GM21528 (cell line): ENCODE measurements at regions not wholly inside any gene's neighbourhood (a gene's known extent, or its start where the extent isn't known, plus 50 kb on each side); places are given as distances from the start of the nearest gene placed in this dataset.

Experiments used
- ATAC-seq: cut with Tn5 transposase; IDR thresholded peaks from one replicate; pipeline ENCODE4 v1.9.1; 2021; ENCODE audit warnings: mild to moderate bottlenecking, moderate library complexity; ENCODE audit not compliant: unreplicated experiment, low FRiP score

DNA sequence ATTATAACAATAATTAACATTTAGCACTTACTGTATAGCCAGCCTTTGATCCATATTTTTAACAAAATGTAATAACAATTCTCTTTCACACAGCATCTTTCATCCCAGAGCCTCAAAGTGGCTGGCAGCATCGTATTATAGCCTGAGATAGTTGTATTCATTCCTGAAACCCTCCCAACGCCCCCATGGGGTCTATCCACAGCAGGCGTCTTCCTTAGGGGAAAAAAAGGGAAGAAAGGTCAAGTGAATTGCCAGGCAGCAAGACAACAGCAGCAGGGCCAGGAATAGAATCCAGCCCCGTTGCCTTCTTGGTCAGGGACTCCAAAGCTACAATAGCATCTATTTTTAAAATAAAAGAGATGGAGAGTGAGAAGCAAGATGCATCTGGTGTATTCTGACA, 424.4 kb upstream of the ID2 start:
- ATAC-seq = no peak

DNA sequence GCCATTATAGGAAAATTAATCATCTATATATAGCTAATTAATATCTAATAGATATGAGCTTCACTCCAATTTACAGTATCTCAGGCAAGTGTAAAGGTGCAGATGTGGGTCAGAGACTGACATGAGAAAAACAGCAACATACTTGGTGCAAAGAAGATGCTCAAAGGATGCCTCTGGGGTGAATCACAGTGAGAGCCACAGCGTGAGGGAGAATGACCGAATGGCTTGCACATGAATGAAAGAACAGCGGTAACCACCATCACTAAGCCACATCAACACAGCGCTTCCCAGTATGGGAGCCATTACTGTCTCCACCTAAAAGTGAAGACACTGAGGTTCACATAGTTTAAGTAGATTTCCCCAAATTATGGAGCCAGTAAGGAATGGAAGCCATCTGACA, 423.4 kb upstream of the ID2 start:
- ATAC-seq = no peak

DNA sequence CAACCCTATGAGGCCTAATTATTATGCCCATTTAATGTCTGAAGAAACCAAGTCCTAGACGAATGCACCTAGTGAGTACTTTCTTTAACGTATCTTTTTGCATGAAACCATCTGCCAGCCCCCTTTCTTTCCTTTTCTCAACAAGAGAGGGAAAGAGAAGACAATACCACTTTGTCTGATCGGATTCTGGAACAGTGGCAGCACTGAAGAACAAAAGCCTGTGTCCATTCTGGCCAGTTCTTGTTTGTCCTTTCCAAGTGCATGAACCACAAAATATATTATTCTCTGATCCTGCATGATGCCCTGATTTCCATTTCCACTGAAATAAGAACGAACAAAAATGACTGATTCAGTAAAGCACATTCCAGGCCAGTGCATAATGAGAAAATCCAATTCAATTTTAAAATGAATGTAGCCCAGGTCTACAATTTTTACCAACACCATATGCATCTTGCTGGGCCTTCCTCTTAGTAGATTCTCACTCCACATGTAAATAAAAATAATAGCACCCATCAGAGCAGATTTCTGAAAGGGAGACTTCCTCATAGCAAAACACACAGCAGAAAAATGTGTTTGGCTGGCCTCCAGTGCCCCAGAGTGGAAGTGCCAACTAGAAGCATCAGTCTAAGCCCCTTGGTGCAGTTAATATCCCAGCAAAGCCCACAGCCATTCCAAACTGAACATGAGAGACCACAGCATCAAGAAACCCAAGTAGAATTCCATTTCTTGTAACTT, 422.6 kb upstream of the ID2 start:
- no peak for ATAC-seq

DNA sequence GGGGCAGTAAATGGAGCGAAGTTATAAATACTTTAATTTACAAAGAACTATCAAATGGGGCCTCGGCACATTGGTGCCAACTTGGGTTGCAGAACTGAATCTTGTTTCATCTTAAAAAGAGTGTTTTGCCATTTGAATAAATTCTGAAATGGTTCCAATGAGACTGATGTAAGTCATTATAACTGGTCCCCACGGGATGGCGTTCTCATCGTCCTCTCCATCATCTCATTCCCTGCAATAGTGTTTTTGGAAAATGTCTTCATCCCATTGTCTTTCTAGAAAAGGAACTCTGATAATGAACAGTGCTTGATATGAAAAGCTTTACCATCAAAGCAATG, 422.0 kb upstream of the ID2 start:
- ATAC-seq = no peak

DNA sequence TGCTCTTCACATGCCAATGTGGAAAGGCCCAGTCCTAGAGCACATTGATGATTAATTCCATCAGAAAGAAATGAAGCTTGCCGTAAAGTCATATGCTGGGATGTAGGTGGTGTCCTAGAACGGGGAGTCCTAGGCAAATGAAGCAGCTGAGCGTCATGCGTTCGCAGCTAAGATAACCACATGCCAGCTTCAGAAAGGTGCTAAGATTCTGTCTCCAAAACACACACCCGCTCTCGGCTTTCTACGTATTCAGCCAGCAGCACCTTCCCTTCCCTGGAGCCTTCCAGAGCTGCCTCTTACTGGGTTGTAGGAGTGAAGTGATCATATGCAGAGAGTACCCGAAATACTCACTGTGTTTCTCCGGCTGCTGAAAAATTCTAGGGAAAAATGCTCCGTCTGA, 421.6 kb upstream of the ID2 start:
- no peak for ATAC-seq

DNA sequence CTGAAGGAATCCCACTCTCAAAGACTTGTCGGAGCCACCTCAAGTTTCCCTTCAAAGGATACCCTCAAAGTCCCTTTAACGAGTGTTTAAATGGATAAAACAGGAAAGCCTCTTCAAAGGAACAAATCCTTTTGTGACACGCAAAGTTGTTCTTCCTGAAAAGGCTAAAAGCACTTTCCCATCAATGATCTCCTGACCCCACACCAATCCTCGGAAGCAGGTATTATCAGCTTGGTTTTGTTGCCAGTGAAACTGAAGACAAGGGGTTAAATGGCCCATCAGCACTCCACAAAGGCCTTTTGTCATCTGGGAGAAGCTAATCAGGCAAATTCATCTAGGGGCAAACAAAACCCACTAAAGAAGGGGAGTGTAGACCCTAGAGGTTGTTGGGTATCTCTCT, 418.0 kb upstream of the ID2 start:
- ATAC-seq = no peak

DNA sequence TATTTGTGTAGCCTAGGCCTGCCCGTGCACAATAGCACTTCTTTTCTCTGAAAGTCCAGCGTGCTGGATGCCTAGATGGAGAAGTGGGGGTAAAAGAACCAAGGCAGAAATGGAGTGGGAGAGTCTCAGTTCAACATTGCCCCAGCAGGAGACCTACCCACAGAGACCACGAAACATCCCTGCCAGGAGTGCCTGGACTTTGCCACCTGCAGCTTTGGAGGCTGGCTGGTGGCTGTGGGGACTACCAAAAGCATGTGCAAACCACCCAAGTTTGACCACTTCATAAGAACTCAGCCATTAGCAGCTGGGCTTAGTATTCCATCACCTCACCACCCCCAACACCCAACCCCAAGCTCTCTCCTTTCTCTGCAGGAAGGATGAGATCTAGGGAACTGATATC, 416.9 kb upstream of the ID2 start:
- no peak for ATAC-seq

DNA sequence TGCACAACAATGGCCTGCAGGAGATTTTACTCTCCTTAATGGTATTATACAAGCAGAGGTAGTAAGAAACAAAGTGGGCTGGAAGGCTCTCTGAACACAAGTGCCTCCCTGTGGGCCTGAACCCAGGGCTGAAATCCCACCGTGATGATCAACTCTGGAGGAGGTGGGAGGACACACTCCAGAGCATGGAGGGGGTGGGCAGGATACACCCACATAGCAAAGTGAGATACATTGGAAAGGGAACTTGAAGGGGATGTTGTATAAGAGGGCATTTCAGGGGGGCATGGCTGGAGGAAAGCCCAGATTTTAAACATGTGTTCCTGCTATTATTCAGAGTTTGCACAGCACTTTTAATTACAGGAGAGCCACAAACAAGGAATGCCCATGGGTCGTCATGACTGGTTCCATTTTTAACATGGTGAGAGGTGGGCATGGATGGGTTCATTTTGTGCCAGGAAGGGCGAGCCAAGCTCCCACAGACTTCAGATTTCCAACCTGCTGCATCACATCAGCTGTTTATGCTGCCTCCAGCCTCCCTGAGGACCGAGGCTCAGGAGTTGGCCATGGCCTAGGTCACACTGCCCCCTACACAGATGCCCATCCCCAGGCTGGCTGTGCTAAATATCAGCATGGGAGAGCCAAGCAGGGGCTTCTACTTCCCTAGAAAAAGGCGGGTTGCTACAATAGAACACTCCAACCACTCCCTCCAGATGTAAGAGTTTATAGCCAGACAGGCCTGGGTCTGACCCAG, 416.2 kb upstream of the ID2 start:
- ATAC-seq = no peak

DNA sequence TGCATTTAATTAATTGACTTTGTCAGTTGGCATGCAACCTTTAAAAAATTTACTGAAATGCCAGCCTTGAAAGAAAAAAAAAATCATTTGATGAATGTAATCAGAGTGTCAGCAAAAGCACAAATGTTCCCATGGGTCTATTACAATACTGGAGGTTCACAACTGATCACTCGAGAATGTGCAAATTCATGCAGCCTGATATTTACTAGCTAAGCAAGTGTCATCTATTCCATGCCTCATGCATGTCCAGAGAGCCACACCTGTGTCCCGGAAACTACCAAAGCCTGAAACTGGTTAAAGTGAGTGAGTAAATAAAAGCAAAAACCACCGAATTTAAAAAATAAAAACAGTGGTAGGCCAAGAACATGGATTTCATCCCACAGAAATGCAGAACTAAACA, 415.3 kb upstream of the ID2 start:
- ATAC-seq = no peak

DNA sequence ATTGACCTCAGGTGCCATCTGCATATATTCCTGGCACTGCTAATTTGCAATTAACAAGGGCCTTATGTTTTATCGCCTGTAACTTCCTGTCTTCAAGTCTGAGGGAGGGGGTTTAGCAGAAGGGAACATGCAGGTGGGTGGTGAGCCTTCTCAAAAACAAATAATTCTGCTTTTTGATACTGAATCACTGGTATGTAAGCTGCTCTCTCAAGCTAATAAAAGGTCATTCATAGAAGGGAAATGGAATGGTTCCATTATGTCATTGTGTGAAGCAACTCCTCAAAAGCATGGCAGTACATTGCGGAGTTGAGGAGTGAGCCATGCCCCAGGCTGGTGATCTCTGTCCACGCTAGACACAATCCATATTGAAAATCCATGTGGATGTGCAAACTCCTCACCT, 414.8 kb upstream of the ID2 start:
- no peak for ATAC-seq

DNA sequence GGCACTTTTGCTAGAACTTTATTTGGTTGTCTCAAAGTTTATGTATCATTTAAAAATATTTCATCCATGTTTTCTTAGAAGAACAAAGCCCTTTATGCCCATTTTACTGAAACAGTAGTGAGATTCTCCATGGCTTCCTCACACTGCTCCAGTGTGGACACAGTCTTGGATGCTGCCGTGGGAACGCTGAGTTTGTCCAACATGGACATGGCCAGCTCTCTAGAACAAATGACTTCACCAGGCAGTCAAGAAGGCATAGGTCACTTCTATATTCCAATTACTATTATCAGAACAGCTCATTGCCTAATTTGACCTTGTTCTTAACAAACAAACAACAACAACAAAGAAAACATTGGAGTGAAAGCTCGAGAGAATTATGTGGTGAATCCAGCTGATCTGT, 414.1 kb upstream of the ID2 start:
- ATAC-seq = no peak

DNA sequence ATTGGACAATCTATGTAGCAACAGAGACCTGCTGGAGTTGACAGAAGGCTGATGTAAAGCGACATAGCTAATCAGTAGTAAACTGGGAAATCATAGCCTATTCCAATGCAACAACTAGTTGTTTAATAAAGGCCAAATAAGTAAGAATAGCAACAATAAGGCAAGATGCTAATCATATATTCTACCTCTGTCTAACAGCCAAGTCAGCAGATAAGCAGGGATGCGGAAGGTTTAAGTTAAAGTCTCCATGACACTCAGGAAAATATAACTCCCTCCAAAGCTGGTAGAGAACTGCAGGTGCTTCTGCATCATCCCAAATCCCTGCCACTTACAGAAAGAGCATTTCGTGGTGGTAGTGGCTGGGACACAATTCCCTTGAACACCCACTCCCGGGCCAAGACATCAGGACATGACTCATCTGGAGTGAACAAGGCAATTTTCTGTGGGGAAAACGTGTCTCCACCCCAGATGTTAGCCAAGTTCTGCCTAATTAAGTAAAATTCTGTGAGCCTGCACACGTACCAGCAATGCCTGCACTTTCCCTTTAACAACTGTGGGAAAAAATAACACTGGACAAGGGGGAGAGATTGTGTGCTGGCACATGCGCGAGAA, 413.6 kb upstream of the ID2 start:
- ATAC-seq = no peak

DNA sequence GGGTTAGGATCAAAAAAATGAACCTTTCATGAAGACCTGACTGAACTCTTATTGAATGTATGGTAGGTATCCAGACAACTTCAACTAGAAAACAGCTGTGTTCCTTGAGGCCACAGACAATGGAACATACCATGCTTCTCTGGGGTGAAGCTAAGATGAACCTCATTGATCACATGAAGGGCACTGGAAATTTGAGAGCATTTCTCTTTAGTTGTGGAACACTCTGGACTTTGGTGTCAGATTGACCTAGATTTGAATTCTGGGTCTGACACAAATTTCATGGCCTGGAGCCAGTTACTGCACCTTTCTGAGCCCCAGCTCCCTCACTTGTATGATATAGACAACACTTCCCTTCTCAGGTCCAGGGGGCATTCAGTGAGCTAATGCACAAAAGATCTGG, 411.2 kb upstream of the ID2 start:
- ATAC-seq = no peak

DNA sequence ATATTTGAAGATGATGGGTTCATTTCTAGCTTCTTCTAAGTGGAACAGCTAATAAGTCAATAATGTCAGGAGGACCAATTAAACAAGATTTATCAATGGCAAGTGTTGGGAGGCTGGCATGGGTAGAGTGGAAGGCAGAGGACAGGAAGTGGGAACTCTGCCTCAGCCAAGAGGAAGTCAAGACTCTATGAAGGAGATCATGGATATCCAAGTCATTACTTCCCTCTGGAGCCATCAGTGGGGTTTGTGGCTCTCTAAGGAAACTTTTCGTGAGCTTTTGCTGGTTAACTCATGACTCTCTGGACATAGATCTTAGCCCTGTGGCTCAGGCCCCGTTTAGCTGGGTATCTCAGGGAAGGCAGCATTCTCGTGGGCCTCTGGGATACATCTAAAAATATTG, 410.4 kb upstream of the ID2 start:
- no peak for ATAC-seq

DNA sequence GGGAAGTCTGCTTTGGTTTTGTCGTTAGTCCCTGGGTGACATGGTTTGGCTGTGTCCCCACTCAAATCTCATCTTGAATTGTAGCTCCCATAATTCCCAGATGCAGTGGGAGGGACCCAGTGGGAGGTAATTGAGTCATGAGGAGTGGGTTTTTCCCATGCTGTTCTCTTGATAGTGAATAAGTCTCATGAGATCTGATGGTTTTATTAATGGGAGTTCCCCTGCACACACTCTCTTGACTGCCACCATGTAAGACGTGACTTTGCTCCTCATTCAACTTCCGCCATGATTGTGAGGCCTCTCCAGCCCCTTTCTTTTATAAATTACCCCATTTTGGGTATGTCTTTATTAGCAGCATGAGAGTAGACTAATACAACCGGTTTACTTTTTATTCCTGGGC, 405.8 kb upstream of the ID2 start:
- no peak for ATAC-seq

DNA sequence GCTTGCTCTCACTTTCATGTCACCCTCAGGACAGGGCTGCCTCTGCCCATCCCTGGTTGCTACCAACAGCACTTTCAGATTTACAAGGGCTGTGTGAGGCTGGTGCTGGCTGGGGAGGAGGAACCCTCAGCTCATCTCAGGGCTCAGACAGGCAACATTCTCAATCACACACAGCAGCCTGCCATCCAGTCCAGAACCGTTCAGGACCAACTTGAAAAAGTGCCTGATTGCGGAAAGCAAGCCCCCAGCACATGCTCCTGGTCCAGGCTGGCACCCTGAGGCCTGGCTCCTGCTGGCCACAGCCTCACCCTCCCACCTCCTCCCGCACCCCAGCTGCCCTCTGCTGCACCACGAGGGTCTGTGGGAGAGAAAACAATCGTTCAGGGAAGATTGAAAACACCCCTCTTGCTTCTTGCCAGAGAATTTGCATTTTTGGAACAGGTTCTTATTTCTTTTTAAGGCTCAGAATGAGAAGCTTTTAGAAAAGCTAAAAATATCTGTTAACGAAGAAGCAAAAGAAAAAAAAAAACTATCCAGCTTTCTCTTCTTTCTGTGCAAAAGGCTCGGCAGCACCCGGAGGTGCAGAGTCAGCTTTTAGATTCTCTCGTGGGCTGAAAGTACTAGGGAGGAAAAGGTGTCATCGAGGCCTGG, 403.8 kb upstream of the ID2 start:
- no peak for ATAC-seq

DNA sequence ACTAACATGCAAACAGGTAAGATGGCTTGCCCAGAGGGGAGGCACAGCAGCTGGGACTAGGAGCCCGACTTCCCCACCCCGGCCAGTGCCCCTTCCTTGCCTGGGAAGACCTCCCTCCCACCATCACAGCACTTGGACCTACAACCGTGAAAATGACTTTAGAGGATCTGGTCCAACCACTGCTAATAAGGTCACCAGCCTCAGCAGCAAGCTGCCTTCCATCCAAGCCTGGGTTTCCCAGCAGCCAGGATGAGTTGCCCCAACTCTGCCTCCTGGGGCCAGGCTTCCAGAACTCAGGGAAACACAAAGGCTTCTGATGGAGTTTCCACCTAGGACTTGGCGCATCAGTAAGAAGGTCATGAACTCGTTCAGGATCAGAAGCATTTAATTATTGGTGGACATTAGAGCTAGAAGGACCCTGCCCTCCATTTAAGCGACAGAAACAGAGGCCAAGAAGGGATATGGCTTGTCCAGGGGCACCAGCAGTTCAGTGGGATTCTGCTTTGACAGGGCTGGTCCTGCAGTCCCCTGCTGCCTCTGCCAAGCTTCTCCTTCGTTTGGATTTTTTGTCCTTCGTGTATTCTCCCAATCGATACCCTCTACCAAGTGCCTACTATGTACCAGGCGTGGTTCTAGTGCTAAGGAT, 403.0 kb upstream of the ID2 start:
- ATAC-seq = no peak

DNA sequence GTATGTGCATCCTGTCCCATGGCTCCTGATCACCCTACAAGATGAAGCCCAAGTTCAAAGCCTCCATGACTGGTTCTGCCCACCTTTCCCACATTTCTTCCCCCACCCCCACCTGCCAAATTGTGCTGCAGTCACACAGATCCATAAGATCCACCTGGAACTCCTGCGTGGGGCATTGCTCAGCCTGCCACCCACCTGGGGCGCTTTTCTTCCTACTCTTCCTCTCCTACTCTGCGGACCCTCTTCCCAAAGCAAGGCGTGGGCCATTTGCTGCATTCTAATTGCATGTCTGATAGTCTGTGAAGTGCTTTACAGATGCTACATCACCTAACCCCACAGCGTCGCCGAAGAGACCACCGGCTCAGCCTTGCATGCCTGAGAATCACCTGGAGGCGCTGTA, 402.4 kb upstream of the ID2 start:
- no peak for ATAC-seq

DNA sequence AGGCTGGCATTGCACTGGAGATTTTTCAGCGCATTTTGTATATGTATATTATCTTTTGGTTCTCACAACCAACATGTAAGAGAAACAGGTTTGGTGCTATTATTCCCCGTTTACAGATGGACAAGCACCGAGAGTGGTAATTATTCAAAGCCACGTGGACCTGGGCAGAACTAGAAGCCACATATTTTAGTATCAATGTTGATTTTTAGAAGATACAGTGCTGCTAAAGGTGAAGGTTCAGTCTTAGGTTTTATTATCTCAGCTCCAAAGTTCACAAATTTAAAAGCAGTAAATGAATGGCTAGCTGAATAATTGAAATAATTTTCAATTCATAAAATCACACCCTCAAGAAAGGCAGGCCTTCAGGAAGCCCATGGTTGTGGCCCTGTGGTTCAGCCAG, 400.6 kb upstream of the ID2 start:
- no peak for ATAC-seq

DNA sequence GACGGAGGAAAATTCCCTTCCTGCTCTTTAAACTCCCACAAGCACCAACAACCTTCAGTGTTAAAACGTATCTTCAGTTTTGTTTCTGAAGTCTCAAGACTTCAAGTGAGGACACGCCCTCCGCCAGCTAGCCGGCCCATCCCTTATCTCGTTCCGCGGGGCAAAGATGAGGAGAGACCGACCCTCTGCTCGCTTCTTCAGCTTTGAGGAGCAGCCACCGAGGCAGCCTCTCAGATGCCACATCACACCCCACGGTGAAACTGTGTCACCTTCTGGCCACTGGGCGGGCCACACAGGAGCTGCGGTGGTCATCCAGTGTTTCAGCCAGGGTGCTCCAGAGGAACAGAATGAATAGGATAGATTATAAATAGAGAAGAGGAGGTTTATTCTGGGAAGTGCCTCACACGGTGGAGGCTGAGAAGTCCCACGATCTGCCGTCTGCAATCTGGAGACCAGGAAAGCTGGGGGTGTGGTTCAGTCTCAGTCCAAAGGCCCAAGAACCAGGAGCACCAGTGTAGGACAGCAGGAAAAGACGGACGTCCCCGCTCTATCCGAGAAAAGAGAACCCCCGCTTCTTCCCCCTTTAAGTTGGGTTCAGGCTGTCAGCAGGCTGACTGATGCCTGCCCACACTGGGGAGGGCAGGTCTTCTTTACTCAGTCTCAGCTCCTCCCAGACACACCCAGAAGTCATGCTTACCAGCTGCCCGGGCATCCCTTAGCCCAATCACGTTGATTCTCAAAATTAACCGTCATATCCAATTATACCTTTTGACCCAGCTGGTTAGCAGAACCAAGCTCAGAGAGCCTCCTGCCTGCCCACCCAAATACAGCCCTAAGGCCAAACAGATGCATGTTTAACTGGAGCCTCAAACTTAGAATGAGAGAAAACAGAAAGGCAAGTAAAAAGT, 399.7 kb upstream of the ID2 start:
- ATAC-seq = no peak
